ENCODE measurements at regions not wholly inside any gene's neighbourhood (a gene's known extent, or its start where the extent isn't known, plus 50 kb on each side); places are given as distances from the start of the nearest gene placed in this dataset.
A peak's percentile ranks its signal among the peaks of the same experiment; 100 is the strongest.

DNA sequence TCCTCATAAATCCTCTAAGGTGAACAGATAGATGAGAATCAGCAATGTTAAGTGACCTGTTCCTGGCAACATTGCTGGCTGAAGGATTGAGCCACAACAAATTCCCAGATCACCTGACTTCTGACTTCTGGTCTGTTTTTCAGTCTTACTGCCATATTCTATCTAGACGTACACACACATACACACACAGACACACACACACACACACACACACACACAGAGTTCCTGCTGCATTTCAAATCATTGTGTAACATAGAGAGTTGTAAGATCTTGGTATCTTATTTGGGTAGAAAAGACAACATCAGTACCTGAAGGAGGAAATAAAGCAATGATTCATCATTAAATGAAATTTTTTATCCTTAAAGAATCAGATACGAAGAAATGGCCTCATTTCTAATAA lies 342.6 kb downstream of the MFSD1 start:
- Mint-ChIP-seq H3K27ac (no peak overlapping the region), H3K4me1 (ENCODE audit: low read depth in 2 of 2) (no peaks in the 10 kb centered on the region), H3K36me3 (no peaks in the 10 kb centered on the region), H3K27me3 (no peaks in the 10 kb centered on the region), H3K9me3 (peaks cover 6% of the 10 kb centered on the region), H3K4me3 (no peak overlapping the region)
- DNase-seq (ENCODE audit: low spot score) (no peak), ATAC-seq (no peak)

DNA sequence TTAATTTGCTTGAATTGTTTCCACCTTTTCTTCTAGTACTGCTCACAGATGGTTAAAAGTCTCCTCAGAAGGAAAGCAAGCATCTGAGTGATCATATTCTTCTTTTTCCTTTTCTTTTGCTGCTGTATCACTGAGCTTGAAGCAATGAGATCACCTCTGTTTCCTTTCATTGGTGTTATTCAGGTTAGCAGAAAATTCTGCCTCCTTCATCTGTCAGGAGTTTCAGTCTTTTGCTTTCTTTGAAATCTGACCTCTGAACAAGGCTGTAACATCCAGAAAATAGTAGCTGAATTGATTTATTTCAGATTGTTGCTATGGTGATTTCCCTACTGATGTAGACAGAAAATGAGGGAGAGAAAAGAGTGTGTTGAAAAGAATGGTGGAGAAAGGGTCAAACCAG lies 343.0 kb downstream of the MFSD1 start:
- no peaks in the 10 kb centered on the region for H3K36me3 Mint-ChIP-seq
- H3K27me3 Mint-ChIP-seq = no peaks in the 10 kb centered on the region
- H3K9me3 Mint-ChIP-seq = peaks cover 6% of the 10 kb centered on the region
- H3K4me1 Mint-ChIP-seq (ENCODE audit: low read depth in 2 of 2) = no peaks in the 10 kb centered on the region
- no peak for ATAC-seq
- no peak for DNase-seq (ENCODE audit: low spot score)
- H3K27ac Mint-ChIP-seq = no peak overlapping the region
- no peak overlapping the region for H3K4me3 Mint-ChIP-seq

DNA sequence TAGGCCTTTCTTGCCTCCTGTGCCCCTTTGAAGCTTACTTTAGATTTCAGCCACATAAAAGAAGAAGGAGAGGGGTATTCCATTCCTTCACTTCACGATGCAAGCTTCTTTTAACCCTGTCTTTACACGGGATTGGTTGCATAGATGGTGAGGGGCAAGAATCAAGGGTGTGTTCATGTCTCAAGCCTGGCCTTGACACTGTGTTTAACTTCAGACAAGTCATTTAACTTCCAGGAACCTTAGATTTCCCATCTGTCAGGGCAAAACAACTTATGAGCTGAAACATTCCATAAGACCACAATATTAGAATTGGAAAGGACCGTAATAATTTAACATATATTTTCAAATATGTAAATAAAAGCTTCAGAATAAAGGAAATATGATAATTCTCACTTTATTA lies 344.5 kb downstream of the MFSD1 start:
- DNase-seq (ENCODE audit: low spot score) (no peak), ATAC-seq (no peak)
- H3K9me3 Mint-ChIP-seq = peaks cover 6% of the 10 kb centered on the region
- no peak overlapping the region for H3K4me3 Mint-ChIP-seq
- H3K27ac Mint-ChIP-seq = no peak overlapping the region
- H3K27me3 Mint-ChIP-seq = no peaks in the 10 kb centered on the region
- H3K36me3 Mint-ChIP-seq = no peaks in the 10 kb centered on the region
- no peaks in the 10 kb centered on the region for H3K4me1 Mint-ChIP-seq (ENCODE audit: low read depth in 2 of 2)

DNA sequence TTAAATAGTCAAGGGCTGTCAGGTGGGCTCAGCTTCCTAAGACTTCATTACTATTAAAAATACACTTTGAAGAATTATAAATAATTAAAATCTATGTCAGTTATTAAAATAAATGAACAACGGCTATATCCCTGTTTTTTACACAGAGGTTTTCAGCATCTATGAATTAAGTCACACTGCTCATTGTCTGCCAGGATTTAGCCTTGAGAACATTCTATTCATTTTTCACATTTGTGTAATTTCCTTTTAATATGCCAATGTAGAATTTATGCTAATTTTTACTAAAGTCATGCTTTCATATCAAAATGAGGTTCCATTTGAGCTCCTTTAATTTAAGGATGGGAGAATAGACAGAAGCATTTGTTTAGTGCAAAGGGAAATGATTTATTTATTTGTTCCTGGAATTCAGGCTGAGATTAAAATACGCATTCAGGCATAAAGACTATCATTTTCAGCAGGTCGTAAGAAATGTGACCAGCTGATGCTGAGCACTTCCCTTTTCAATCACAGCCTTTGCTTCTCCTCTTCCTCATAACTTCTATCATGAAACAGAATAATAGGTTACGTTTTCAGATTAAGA lies 345.1 kb downstream of the MFSD1 start:
- Mint-ChIP-seq H3K27ac (no peak overlapping the region), H3K9me3 (peaks cover 6% of the 10 kb centered on the region), H3K4me3 (no peak overlapping the region), H3K4me1 (ENCODE audit: low read depth in 2 of 2) (no peaks in the 10 kb centered on the region), H3K27me3 (no peaks in the 10 kb centered on the region), H3K36me3 (no peaks in the 10 kb centered on the region)
- DNase-seq (ENCODE audit: low spot score) (no peak), ATAC-seq (no peak)

DNA sequence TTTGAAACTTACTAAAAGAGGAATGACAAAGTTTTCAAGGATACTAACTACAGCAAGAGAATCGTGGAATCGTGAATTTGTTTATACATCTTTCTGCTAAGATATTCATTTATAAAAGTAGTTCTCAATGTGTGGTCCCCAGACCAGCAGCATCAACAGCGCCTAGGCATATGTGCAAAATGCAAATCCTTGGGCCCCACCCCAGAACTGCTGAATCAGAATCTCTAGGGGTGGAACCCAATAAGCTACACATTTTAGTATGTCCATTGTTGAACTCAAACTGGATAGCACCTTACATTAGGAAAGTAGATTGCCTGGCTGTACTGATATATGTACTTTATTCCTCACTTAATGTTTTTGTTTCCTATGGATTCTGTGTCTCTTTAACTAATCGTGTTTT lies 346.0 kb downstream of the MFSD1 start:
- Mint-ChIP-seq H3K4me1 (ENCODE audit: low read depth in 2 of 2) (no peaks in the 10 kb centered on the region), H3K4me3 (no peak overlapping the region), H3K36me3 (no peaks in the 10 kb centered on the region), H3K27ac (no peak overlapping the region), H3K9me3 (peaks cover 6% of the 10 kb centered on the region), H3K27me3 (no peaks in the 10 kb centered on the region)
- no peak for DNase-seq (ENCODE audit: low spot score)
- ATAC-seq = no peak

DNA sequence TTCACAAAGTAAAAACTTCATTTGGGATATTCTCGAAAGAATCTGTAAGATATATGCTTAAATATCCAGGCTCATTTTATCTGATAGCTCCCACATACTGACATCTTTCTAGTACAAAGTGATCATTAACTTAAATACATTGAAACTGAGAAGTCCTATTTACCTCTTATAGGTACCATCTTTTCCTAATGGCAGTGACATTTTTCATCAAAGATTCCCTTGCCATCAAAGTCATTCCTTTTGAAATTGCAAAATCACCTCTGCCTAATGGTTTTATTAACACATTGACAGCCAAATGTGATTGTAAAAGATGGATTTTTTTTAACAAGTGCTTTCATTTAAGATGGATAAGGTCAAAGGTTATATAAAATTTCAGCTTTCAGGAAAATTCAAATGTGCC lies 346.6 kb downstream of the MFSD1 start:
- H3K4me3 Mint-ChIP-seq = no peak overlapping the region
- H3K9me3 Mint-ChIP-seq = peaks cover 4% of the 10 kb centered on the region
- H3K36me3 Mint-ChIP-seq = no peaks in the 10 kb centered on the region
- no peak overlapping the region for H3K27ac Mint-ChIP-seq
- no peak for ATAC-seq
- H3K27me3 Mint-ChIP-seq = no peaks in the 10 kb centered on the region
- no peak for DNase-seq (ENCODE audit: low spot score)
- H3K4me1 Mint-ChIP-seq (ENCODE audit: low read depth in 2 of 2) = no peaks in the 10 kb centered on the region

DNA sequence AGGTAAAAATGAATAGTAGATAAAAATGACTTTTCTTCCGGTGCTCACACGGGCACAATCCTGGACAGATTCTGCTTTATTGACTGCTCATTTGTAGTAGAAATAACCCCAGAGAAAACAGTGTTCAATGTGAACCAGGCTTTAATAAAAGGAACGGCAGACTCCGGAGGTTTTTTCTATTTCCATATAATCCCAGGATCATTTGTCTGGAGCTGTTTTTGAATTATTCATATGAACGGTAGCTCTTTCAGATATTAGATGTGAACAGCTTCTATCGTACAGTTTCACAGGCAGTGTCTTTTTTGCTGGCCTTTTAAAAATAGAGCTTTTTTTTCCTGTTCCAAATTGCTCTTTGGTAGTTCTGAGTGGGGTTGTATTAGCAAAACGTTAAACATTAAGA lies 347.3 kb downstream of the MFSD1 start:
- ATAC-seq (no peak), DNase-seq (ENCODE audit: low spot score) (no peak)
- Mint-ChIP-seq H3K27me3 (no peaks in the 10 kb centered on the region), H3K27ac (no peak overlapping the region), H3K4me1 (ENCODE audit: low read depth in 2 of 2) (no peaks in the 10 kb centered on the region), H3K4me3 (no peak overlapping the region), H3K9me3 (peaks cover 4% of the 10 kb centered on the region), H3K36me3 (no peaks in the 10 kb centered on the region)

DNA sequence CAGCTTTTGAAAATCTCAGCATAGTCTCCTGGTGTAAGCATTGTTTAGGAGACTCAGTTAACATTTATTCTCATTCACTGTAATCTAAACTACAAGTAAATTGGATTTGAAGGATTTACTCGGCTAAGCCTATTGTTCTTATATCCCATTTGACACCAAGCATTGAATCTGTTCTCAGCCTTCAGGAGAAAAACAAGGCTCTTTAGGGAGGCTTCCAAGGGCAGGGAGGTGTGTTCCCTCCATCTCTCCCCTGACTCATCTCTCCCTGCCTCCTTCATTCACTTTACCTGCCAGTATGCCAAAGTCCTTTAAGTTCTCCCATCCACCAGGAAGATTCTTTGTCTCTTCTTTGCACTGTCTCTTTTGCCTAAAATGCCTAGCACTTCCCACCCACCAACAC lies 347.8 kb downstream of the MFSD1 start:
- ATAC-seq (no peak), DNase-seq (ENCODE audit: low spot score) (no peak)
- Mint-ChIP-seq H3K36me3 (no peaks in the 10 kb centered on the region), H3K27ac (no peak overlapping the region), H3K27me3 (no peaks in the 10 kb centered on the region), H3K9me3 (peaks cover 4% of the 10 kb centered on the region), H3K4me3 (no peak overlapping the region), H3K4me1 (ENCODE audit: low read depth in 2 of 2) (no peaks in the 10 kb centered on the region)

DNA sequence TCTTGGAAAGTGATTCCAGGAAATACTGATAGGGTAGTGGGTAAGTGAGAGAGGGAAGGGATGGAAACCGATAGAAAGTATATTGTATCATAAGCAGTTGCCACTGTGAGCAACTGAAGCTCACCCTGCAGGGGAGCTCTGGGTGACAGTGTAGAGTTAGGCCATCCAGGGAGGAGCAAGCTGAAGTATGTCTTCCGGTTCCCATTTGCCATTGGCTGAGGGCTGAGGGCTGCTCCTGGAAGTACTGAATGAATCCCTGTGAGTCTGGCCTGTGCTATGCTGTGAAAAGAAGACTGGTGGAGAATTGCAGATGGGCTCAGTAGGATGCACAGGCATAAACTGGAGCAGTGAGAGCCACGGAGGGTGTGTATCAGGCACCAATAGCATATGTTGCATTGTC lies 348.3 kb downstream of the MFSD1 start:
- H3K27me3 Mint-ChIP-seq = no peaks in the 10 kb centered on the region
- H3K4me3 Mint-ChIP-seq = no peak overlapping the region
- peaks cover 4% of the 10 kb centered on the region for H3K9me3 Mint-ChIP-seq
- ATAC-seq (peak in 1 of 2 donors; percentile 40), DNase-seq (ENCODE audit: low spot score) (no peak)
- no peaks in the 10 kb centered on the region for H3K36me3 Mint-ChIP-seq
- no peaks in the 10 kb centered on the region for H3K4me1 Mint-ChIP-seq (ENCODE audit: low read depth in 2 of 2)
- no peak overlapping the region for H3K27ac Mint-ChIP-seq

DNA sequence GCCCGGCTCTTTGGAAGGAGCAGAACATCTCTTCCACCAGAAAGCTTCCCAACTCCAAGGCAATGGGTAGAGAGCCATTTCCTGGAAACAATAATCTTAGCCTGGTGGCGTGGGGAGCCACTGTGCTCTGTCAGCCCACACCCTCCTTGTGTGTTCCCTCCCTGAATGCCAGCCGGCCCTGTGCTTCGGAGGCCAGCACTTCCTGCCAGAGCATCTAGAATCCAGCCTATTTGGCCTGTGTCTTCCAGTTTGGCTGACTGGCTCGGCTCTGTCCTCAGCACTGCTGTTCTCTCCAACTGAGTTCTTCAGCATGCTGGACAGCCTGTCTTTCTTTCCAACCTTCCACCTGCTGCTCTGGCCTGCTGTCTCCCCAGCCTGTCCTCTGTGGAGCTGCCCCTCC lies 349.3 kb downstream of the MFSD1 start:
- ATAC-seq (no peak), DNase-seq (ENCODE audit: low spot score) (no peak)
- H3K27me3 Mint-ChIP-seq = no peaks in the 10 kb centered on the region
- no peak overlapping the region for H3K4me3 Mint-ChIP-seq
- H3K27ac Mint-ChIP-seq = no peak overlapping the region
- no peaks in the 10 kb centered on the region for H3K4me1 Mint-ChIP-seq (ENCODE audit: low read depth in 2 of 2)
- H3K36me3 Mint-ChIP-seq = no peaks in the 10 kb centered on the region
- peaks cover 4% of the 10 kb centered on the region for H3K9me3 Mint-ChIP-seq

DNA sequence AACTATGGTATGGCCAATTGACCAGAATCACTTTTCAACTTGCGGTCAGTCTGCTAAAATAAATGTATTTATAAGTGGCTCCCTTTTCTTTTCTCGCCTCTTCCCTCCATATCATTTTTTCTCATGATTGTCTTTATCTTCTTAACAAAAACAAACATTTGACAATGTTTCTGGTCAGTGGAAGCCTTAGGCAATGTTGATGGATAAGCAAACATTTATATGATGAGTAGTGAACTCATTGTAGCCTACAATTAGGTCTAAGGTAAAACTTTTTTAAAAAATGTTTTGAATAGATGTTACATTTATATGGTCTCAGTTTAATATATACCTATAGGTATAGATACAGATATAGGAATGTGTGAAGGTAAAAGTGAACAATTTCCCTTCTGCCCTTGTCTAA lies 355.4 kb downstream of the MFSD1 start:
- DNase-seq (ENCODE audit: low spot score) (no peak), ATAC-seq (no peak)
- no peaks in the 10 kb centered on the region for H3K27me3 Mint-ChIP-seq
- H3K27ac Mint-ChIP-seq = no peak overlapping the region
- H3K4me1 Mint-ChIP-seq (ENCODE audit: low read depth in 2 of 2) = no peaks in the 10 kb centered on the region
- H3K9me3 Mint-ChIP-seq = peaks cover 6% of the 10 kb centered on the region
- H3K4me3 Mint-ChIP-seq = no peak overlapping the region
- H3K36me3 Mint-ChIP-seq = no peaks in the 10 kb centered on the region

DNA sequence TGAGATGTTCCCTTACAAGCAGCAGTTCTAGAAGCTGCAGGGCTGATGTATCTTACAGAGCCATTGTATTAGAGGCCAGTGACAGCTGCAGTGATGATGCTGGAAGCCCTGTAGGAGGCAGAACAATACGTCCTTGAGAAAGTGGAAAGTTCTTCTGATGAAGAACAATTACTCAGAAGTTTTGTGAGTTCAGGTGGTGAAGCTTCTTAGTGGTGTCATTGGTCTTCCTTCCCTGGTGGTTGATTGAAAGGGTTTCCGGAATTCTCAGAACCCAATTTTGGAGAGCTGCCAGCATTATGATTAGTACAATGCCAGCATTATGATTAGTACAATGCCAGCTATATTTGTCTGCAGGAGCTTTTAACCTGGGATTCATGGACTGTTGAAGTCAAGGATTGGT lies 356.4 kb downstream of the MFSD1 start:
- H3K4me1 Mint-ChIP-seq (ENCODE audit: low read depth in 2 of 2) = no peaks in the 10 kb centered on the region
- peaks cover 6% of the 10 kb centered on the region for H3K9me3 Mint-ChIP-seq
- ATAC-seq (no peak), DNase-seq (ENCODE audit: low spot score) (no peak)
- no peak overlapping the region for H3K27ac Mint-ChIP-seq
- no peaks in the 10 kb centered on the region for H3K27me3 Mint-ChIP-seq
- no peaks in the 10 kb centered on the region for H3K36me3 Mint-ChIP-seq
- no peak overlapping the region for H3K4me3 Mint-ChIP-seq

DNA sequence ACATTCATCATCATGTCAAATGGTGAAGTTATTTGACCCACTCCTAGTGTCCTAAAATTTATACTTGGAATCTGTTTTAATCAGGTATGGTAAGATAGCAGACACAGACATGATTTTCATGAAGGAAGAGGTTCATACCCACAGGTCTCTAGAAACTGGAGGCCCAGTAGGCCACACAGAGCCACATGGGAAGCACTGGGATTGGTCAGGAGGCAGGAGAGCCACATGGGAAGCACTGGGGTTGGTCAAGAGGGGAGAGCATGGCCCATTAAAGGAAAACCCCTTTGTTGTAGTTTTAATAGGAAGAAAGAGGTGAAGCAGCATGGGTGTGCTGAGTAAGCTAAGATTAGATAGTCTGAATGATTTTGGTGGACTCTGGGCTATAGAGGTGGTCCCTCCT lies 356.9 kb downstream of the MFSD1 start:
- DNase-seq (ENCODE audit: low spot score) = no peak
- Mint-ChIP-seq H3K36me3 (no peaks in the 10 kb centered on the region), H3K4me1 (ENCODE audit: low read depth in 2 of 2) (no peaks in the 10 kb centered on the region), H3K27me3 (no peaks in the 10 kb centered on the region), H3K27ac (no peak overlapping the region), H3K4me3 (no peak overlapping the region), H3K9me3 (peaks cover 6% of the 10 kb centered on the region)
- no peak for ATAC-seq

DNA sequence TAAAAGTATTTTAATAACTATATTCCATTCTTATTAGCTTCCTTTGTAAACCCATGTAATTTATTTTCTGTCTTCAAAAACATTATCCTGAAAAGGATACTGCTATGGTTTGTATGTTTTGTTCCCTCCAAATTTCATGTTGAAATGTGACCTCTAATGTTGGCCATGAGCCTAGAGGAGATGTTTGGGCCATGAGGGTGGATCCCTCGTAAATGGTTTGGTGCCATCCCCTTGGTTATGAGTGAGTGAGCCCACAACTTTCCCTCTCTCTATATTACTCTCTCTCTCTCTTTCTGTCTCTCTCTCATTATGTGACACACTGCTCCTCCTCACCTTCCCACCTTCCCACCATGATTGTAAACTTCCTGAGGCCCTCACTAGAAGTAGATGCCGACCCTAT lies 357.7 kb downstream of the MFSD1 start:
- H3K36me3 Mint-ChIP-seq = no peaks in the 10 kb centered on the region
- DNase-seq (ENCODE audit: low spot score) = no peak
- no peak overlapping the region for H3K27ac Mint-ChIP-seq
- no peaks in the 10 kb centered on the region for H3K27me3 Mint-ChIP-seq
- H3K4me1 Mint-ChIP-seq (ENCODE audit: low read depth in 2 of 2) = no peaks in the 10 kb centered on the region
- ATAC-seq = no peak
- H3K4me3 Mint-ChIP-seq = no peak overlapping the region
- peaks cover 6% of the 10 kb centered on the region for H3K9me3 Mint-ChIP-seq

DNA sequence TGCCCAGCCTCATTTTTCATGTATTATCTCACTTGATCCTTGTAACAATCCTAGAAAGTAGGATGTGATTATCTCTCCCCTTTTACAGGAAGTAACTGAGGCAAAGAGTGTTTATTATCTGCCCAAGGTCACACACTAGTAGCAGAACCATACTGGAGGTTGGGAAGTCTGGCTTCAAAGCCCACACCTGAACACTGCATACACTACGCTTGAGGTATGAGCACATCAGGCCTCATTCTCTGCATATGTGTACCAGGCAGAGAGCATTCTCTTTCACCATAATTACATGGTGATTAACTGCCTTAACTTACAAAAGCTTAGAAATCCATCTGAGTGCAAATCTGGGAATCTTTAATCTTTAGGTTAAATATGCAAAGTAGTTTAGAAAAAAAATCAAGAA lies 361.8 kb downstream of the MFSD1 start:
- Mint-ChIP-seq H3K36me3 (no peaks in the 10 kb centered on the region), H3K9me3 (peaks cover 6% of the 10 kb centered on the region), H3K27ac (no peak overlapping the region), H3K4me3 (no peak overlapping the region), H3K27me3 (no peaks in the 10 kb centered on the region), H3K4me1 (ENCODE audit: low read depth in 2 of 2) (no peaks in the 10 kb centered on the region)
- ATAC-seq (no peak), DNase-seq (ENCODE audit: low spot score) (no peak)
